B cell (primary cell): ENCODE measurements at regions not wholly inside any gene's neighbourhood (a gene's known extent, or its start where the extent isn't known, plus 50 kb on each side); places are given as distances from the start of the nearest gene placed in this dataset.

Experiments used
- EZH2 ChIP-seq: IDR thresholded peaks from 2 replicates; pipeline ENCODE4 v1.6.1; 2012; ENCODE audit warnings: borderline replicate concordance, low read depth, mild to moderate bottlenecking, moderate library complexity, low read length; ENCODE audit not compliant: insufficient read depth, poor library complexity, severe bottlenecking
- TF ChIP-seq, protein P1 (sequence below): fragments of 200-600 bp; IDR thresholded peaks from one replicate; pipeline ENCODE4 v1.8.0; 2022; ENCODE audit warnings: antibody characterized with exemption, mild to moderate bottlenecking

DNA sequence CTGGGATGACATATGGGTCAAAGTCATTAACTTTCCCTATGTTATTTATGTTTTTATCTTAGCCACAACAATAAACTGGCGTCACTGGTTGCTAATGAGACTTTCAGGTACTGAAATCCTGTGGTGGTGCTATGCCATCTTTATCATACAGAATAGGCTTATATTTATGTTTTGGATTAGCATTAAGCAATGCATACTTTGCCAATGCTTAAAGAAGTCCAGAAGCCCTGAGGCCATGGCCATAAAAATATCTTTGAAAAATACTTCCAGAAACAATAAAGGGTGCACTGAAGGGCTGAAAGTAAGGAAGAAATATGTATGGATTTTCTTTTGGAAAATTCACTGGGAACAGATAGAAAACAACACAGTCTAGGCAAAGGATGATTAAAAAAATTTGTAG lies 304.6 kb upstream of the SLC10A2 start:
- TF ChIP-seq, protein P1, sequence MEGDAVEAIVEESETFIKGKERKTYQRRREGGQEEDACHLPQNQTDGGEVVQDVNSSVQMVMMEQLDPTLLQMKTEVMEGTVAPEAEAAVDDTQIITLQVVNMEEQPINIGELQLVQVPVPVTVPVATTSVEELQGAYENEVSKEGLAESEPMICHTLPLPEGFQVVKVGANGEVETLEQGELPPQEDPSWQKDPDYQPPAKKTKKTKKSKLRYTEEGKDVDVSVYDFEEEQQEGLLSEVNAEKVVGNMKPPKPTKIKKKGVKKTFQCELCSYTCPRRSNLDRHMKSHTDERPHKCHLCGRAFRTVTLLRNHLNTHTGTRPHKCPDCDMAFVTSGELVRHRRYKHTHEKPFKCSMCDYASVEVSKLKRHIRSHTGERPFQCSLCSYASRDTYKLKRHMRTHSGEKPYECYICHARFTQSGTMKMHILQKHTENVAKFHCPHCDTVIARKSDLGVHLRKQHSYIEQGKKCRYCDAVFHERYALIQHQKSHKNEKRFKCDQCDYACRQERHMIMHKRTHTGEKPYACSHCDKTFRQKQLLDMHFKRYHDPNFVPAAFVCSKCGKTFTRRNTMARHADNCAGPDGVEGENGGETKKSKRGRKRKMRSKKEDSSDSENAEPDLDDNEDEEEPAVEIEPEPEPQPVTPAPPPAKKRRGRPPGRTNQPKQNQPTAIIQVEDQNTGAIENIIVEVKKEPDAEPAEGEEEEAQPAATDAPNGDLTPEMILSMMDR, result no peak
- TF ChIP-seq EZH2, result no peak
